HG02852 (cell line): ENCODE measurements at regions not wholly inside any gene's neighbourhood (a gene's known extent, or its start where the extent isn't known, plus 50 kb on each side); places are given as distances from the start of the nearest gene placed in this dataset.

Experiments
- ATAC-seq: cut with Tn5 transposase; IDR thresholded peaks from one replicate; pipeline ENCODE4 v1.9.1; 2021; ENCODE audit warnings: mild to moderate bottlenecking, moderate library complexity; ENCODE audit not compliant: unreplicated experiment

DNA sequence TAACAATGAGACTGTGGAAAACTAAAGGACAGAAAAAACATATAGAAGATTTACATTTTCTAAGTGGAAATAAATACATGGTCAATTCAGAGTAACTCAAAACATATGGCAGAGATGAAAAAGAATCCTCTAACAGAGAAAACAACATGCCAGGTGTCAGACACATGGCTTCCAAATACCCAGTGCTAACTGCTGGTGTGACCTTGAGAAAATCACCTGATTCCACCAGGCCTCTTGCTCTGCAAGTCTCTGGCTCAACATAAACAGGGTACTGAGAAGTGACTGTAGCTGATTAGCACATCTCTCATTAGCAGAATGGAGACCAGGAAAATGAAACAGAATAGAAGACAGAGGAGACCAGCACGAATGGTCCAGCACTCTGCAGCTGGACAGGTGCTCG lies 210.8 kb downstream of the HNMT start:
- ATAC-seq: no peak

DNA sequence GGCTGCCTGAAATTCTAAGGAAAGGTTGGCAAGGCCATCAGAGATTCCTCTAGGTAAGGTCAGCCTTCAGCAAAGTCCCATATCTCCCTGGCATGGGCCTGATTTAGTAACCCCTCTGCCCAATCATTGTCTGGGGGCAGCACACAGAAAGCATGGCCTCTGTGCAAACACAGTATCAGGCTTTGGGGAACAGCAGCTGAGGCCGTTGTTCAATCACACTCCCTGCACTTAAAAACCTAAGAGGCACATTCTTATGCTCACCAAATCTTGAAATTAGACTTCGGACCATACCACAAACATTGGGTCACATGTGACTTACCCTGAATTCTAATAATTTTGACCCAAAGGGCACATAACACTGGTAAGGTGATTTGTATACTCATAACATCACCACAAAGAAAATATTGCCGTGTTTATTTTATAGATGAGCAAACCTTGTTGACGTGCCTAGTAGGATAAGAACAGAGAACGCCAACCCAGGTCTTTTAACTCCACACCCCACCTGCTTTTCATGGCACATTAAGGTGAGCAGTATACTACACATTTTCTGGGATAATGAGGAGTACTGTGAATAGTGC lies 212.7 kb downstream of the HNMT start:
- no peak for ATAC-seq

DNA sequence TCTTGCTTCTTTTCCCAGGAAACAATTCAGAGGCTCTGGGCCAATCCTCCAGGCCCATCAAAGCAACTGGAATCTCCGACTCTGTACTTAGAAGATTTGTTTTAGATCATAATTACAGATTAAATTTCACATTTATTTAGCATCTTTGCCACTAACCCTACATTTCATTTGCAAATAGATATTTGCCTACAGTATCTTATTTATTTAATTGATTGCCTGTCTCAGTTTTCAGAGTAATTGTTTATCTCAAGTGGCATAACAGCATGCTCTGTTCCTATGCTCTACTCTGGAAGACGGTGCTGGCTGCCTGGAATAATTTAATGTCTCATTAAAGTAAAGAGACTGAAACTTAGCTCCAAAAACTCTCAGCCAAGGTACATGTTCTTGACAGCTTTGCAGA lies 213.4 kb downstream of the HNMT start:
- no peak for ATAC-seq

- no peak for ATAC-seq
These were observed 216.6 kb downstream of the HNMT start for GRCh38 chr2:138180692-138181386.

DNA sequence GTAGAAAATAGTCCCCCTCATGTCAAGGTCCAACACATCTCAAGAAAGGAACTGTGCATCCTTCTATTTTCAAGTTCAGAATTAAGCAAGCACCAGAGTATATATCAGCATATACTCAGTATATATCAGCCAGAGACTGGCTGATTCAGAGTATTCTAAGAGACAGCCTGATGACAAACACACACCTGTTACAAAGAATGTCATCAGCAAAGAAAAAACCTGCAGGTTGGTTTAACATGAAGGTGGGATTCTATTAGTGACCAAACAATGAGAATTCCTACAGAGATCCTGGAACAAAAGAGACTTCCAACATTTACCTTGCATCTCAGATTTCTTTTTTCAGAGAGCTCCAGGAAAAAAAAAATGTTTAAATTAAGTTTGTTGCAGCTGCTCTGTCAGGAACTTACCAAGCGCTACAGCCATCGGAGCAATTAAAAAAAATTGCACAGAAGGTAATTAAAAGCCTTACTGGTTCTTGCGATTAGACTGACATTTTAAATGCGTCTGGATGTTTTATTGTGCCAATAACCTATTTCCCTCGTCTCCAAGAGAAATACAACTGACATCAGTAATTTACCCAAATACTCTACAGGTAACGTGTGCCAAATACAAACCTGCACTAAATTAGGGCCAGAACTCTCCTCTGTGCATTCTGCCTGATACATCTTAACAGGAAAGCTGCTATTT lies 218.1 kb downstream of the HNMT start:
- no peak for ATAC-seq

- ATAC-seq: no peak
These were observed 218.7 kb downstream of the HNMT start for GRCh38 chr2:138182937-138183312.

GRCh38 chr2:138183705-138184104 lies 219.4 kb downstream of the HNMT start:
- no peak for ATAC-seq

DNA sequence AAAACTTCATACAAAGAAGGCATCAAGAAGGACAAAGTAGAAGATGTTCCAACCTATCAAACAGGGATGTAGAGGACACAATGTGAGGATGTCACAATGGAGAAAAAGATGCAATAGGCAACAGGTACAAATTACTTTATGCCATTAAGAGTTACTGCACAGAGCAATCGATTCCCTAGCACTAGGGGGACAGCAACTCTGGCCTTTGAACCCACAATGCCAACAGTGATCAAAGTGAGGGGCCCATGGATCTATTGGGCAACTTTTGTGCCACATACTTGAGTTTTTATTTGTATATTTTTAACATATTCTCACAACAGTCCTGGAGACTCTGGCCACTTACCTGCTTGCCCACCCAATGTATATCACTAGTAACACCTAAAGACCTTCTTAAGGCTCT lies 220.2 kb downstream of the HNMT start:
- ATAC-seq: no peak

DNA sequence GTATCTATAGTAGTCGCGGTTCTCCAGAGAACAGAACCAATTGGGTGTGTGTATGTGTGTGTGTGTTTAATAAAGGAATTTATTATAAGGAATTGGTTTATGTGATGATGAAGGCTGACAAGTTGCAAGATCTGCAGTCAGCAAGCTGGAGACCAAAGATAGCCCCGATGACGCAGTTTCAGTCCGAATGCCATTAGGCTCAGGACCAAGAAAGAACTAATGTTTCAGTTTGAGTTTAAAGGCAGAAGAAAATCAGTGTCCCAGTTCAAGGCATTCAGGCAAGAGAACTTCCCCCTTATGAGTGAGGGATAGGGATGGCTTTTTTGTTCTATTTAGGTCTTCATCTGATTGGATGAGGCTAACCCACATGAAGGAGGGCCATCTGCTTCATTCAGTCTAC lies 221.6 kb downstream of the HNMT start:
- no peak for ATAC-seq

GRCh38 chr2:138187221-138187620 lies 222.9 kb downstream of the HNMT start:
- ATAC-seq: no peak

- no peak for ATAC-seq
These were observed 226.7 kb downstream of the HNMT start for GRCh38 chr2:138190999-138191398.

GRCh38 chr2:138193416-138194213 lies 229.3 kb downstream of the HNMT start:
- ATAC-seq: no peak

DNA sequence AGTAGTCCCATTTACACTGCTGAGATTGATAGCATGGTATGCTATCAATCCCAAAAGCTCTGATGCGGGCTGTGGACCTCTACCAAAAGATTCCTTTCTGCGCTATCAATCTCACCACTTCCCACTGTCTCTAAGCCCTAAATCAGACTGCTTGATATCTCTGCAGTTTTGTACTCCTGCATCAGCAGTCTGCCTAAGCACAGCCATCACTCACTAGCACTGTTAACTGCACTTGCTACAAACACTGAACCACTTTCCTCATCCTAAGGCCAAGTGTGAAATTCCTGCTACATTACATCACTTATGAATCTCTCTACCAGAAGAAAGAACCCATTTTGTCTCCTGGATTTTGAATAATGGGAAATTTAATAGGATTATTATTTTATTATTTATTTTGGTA lies 237.0 kb downstream of the HNMT start:
- no peak for ATAC-seq

DNA sequence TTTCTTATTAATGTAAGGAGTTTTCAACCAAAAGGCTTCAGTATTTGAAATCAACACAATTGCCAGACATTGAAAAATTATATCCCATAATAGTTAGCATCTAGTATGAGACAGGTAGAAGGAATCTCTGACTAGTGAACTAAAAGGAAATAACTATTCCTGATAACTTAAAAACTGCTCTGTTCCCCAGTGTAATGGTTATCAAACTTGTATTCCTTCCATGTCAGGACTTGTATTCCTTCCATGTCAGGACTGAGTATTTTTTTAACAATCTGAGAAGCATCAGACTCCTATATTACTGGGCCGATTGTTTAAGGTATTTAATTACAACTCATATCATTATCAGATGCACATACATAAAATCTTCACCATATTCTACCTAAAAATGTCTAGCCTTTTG lies 238.5 kb downstream of the HNMT start:
- no peak for ATAC-seq

- ATAC-seq: no peak
These were observed 241.0 kb downstream of the HNMT start for GRCh38 chr2:138205281-138205680.

- no peak for ATAC-seq
These were observed 243.0 kb downstream of the HNMT start for GRCh38 chr2:138207074-138207930.

- no peak for ATAC-seq
These were observed 244.7 kb downstream of the HNMT start for GRCh38 chr2:138209009-138209408.

- ATAC-seq: no peak
These were observed 246.2 kb downstream of the HNMT start for GRCh38 chr2:138210487-138210886.

DNA sequence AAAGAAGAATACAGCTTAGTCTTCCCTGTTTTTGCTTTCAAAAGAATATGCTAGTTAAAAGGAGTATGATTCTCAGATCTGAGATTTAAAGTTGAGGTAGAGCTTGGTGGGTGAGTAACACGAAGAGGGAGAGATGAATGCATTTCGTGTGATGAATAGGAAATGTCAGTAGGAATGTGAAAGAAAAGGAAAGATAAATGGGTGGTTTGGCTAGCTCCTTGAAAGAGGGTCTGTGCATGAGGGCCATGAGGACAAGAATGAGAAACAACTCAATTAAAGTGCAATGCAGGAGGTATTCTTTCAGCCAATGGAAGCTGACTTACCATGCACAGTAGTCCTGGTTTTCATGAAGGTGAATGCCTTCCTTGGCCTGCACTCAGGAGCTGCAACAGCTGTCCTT lies 248.2 kb downstream of the HNMT start:
- ATAC-seq: no peak

- ATAC-seq: peak; percentile 71
These were observed 248.8 kb downstream of the HNMT start for GRCh38 chr2:138213084-138213483.

DNA sequence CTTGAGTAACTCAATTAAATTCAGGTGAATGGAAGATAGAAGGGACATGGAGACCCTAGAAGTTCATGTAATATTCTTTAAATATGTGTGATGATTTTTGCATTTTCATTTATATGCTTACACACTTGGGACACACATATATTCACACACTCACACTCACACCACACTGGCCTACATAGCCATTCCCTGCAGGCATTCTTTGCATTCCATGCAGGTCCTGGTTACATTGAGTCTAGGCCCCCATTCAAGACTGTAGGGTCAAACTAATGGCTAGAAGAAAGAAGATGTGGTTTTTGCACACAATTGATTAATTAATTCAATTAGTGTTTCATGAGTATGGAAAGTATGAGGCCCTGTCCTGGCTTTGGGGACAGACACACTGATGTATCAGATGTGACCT lies 249.4 kb downstream of the HNMT start:
- no peak for ATAC-seq
